Thoracic aorta (tissue), 2 donors: ENCODE measurements at regions not wholly inside any gene's neighbourhood (a gene's known extent, or its start where the extent isn't known, plus 50 kb on each side); places are given as distances from the start of the nearest gene placed in this dataset.

Experiments
- ATAC-seq: fragments of 150-250 bp; one replicate; pipeline ENCODE4 v1.8.0; 2017; ENCODE audit warnings: low read depth; ENCODE audit not compliant: insufficient number of reproducible peaks, low FRiP score
- DNase-seq: peaks from one replicate; pipeline ENCODE4 v3.0.0-alpha.2; 2020; ENCODE audit warnings: low spot score
- H3K27ac ChIP-seq, 2 donors: fragments of 200-600 bp; sonication (generic); 1 replicate in 1 of 2; 2 replicates in 1 of 2; pipeline ENCODE4 v1.5.1; 2016; ENCODE audit warnings: mild to moderate bottlenecking in 2 of 2, moderate library complexity in 2 of 2
- H3K27me3 ChIP-seq: fragments of 200-600 bp; sonication (generic); replicated peaks from 2 replicates; pipeline ENCODE4 v1.6.0; 2016; ENCODE audit warnings: mild to moderate bottlenecking; ENCODE audit not compliant: insufficient read depth
- H3K36me3 ChIP-seq: fragments of 200-600 bp; sonication (generic); one replicate; pipeline ENCODE4 v1.5.1; 2016
- H3K4me1 ChIP-seq, 2 donors: fragments of 200-600 bp; sonication (generic); 1 replicate in 1 of 2; 2 replicates in 1 of 2; pipeline versions ENCODE4 v1.5.1 to v1.6.0; 2016; ENCODE audit warnings: low read depth in 2 of 2, mild to moderate bottlenecking in 1 of 2; ENCODE audit not compliant: control insufficient read depth in 1 of 2
- H3K4me3 ChIP-seq: fragments of 200-600 bp; sonication (generic); 2 replicates; pipeline ENCODE4 v1.5.1; 2016; ENCODE audit warnings: mild to moderate bottlenecking
- H3K9me3 ChIP-seq: fragments of 200-600 bp; sonication (generic); 2 replicates; pipeline ENCODE4 v1.5.1; 2016
- CTCF ChIP-seq: fragments of 200-600 bp; sonication (generic); IDR thresholded peaks from one replicate; pipeline ENCODE4 v1.5.1; 2019; ENCODE audit warnings: antibody characterized with exemption

GRCh38 chr6:29999416-29999815 is 57.1 kb downstream of the HLA-A start:
- TF ChIP-seq CTCF, result no peak
- Histone ChIP-seq H3K27me3 (no peaks in the 10 kb centered on the region), H3K4me3 (no peak overlapping the region), H3K36me3 (no peaks in the 10 kb centered on the region), H3K9me3 (no peaks in the 10 kb centered on the region), H3K4me1 (no peaks in the 10 kb centered on the region), H3K27ac (no peak overlapping the region)
- ATAC-seq (no peak), DNase-seq (no peak)

- Histone ChIP-seq H3K4me3 (no peak overlapping the region), H3K36me3 (no peaks in the 10 kb centered on the region), H3K4me1 (no peaks in the 10 kb centered on the region), H3K27ac (no peak overlapping the region), H3K27me3 (no peaks in the 10 kb centered on the region), H3K9me3 (no peaks in the 10 kb centered on the region)
- TF ChIP-seq CTCF, result no peak
- DNase-seq, result no peak
- ATAC-seq, result no peak
These were observed 57.9 kb downstream of the HLA-A start for GRCh38 chr6:30000156-30000791.

- TF ChIP-seq CTCF, result no peak
- Histone ChIP-seq H3K27ac (no peak overlapping the region), H3K27me3 (no peaks in the 10 kb centered on the region), H3K4me3 (no peak overlapping the region), H3K9me3 (no peaks in the 10 kb centered on the region), H3K36me3 (no peaks in the 10 kb centered on the region), H3K4me1 (peaks cover 4 to 12% of the 10 kb centered on the region in 2 donors)
- ATAC-seq, result no peak
- DNase-seq, result no peak
These were observed 58.2 kb upstream of the POLR1H start for GRCh38 chr6:30002871-30003270.

- peaks cover 4 to 13% of the 10 kb centered on the region in 2 donors for H3K4me1 ChIP-seq
- no peaks in the 10 kb centered on the region for H3K36me3 ChIP-seq
- H3K27ac ChIP-seq, result no peak overlapping the region
- ATAC-seq (no peak), DNase-seq (no peak)
- TF ChIP-seq CTCF, result no peak
- no peaks in the 10 kb centered on the region for H3K27me3 ChIP-seq
- no peaks in the 10 kb centered on the region for H3K9me3 ChIP-seq
- H3K4me3 ChIP-seq, result peak overlapping the region; percentile 91
These were observed 55.6 kb upstream of the POLR1H start for GRCh38 chr6:30005482-30005881.

GRCh38 chr6:30006170-30007131 is 54.6 kb upstream of the POLR1H start:
- Histone ChIP-seq H3K9me3 (no peaks in the 10 kb centered on the region), H3K4me3 (peak overlapping the region; percentile 91), H3K27ac (peak overlapping the region in 1 of 2 donors; percentile 42), H3K27me3 (no peaks in the 10 kb centered on the region), H3K4me1 (peaks cover 4 to 13% of the 10 kb centered on the region in 2 donors), H3K36me3 (no peaks in the 10 kb centered on the region)
- DNase-seq (peak; percentile 9), ATAC-seq (peak; percentile 17)
- no peak for TF ChIP-seq CTCF
